GM23248 (cell line): ENCODE measurements at regions not wholly inside any gene's neighbourhood (a gene's known extent, or its start where the extent isn't known, plus 50 kb on each side); places are given as distances from the start of the nearest gene placed in this dataset.

ENCODE experiments used
- DNase-seq: peaks from one replicate; pipeline ENCODE4 v3.0.0-alpha.2; 2015
- H2AFZ ChIP-seq: fragments of 200-600 bp; sonication (generic); 2 replicates; pipeline ENCODE4 v1.6.1; 2016; ENCODE audit warnings: antibody characterized with exemption
- H3F3A ChIP-seq: fragments of 200-600 bp; sonication (generic); 2 replicates; pipeline ENCODE4 v1.6.1; 2016; ENCODE audit warnings: mild to moderate bottlenecking, antibody characterized with exemption, mixed run types; ENCODE audit not compliant: insufficient read depth
- H3K27ac ChIP-seq: fragments of 200-600 bp; sonication (generic); 2 replicates; pipeline ENCODE4 v1.5.1; 2016; ENCODE audit warnings: mild to moderate bottlenecking
- H3K27me3 ChIP-seq: fragments of 200-600 bp; sonication (generic); replicated peaks from 2 replicates; pipeline ENCODE4 v1.6.1; 2016; ENCODE audit warnings: mild to moderate bottlenecking; ENCODE audit not compliant: insufficient read depth
- H3K36me3 ChIP-seq: fragments of 200-600 bp; sonication (generic); 2 replicates; pipeline ENCODE4 v1.6.1; 2016; ENCODE audit warnings: low read depth, mild to moderate bottlenecking
- H3K4me1 ChIP-seq: fragments of 200-600 bp; sonication (generic); 2 replicates; pipeline ENCODE4 v1.6.1; 2016; ENCODE audit warnings: mild to moderate bottlenecking; ENCODE audit not compliant: insufficient read depth
- H3K4me2 ChIP-seq: fragments of 200-600 bp; sonication (generic); one replicate; pipeline ENCODE4 v1.6.1; 2016; ENCODE audit warnings: mild to moderate bottlenecking; ENCODE audit not compliant: unreplicated experiment
- H3K4me3 ChIP-seq: fragments of 200-600 bp; sonication (generic); 2 replicates; pipeline ENCODE4 v1.5.1; 2016; ENCODE audit warnings: mild to moderate bottlenecking
- H3K79me2 ChIP-seq: fragments of 200-600 bp; sonication (generic); 2 replicates; pipeline ENCODE4 v1.6.1; 2016; ENCODE audit warnings: mild to moderate bottlenecking; ENCODE audit not compliant: insufficient read depth
- H3K9ac ChIP-seq: fragments of 200-600 bp; sonication (generic); 2 replicates; pipeline ENCODE4 v1.6.1; 2016; ENCODE audit warnings: mild to moderate bottlenecking
- H3K9me2 ChIP-seq: fragments of 200-600 bp; sonication (generic); 2 replicates; pipeline ENCODE4 v1.6.1; 2016; ENCODE audit warnings: mixed run types, mild to moderate bottlenecking, moderate library complexity; ENCODE audit not compliant: insufficient read depth
- H3K9me3 ChIP-seq: fragments of 200-600 bp; sonication (generic); one replicate; pipeline ENCODE4 v1.6.1; 2017; ENCODE audit warnings: low read depth
- H4K20me1 ChIP-seq: fragments of 200-600 bp; sonication (generic); 2 replicates; pipeline ENCODE4 v1.6.0; 2016; ENCODE audit not compliant: insufficient read depth
- EZH2 ChIP-seq: fragments of 200-600 bp; sonication (generic); IDR thresholded peaks from 2 replicates; pipeline ENCODE4 v1.6.1; 2018; ENCODE audit warnings: antibody characterized with exemption, mild to moderate bottlenecking; ENCODE audit not compliant: insufficient read depth, poor library complexity, severe bottlenecking
- EZH2phosphoT487 ChIP-seq: fragments of 200-600 bp; sonication (generic); IDR thresholded peaks from 2 replicates; pipeline ENCODE4 v1.6.1; 2018; ENCODE audit warnings: antibody characterized with exemption, moderate library complexity, mild to moderate bottlenecking, low read depth; ENCODE audit not compliant: insufficient read depth
- WGBS, 2 experiments: methylation state at CpG; one replicate each; pipeline ENCODE4 v1.1.6; 2015 to 2017; ENCODE audit warnings: low lambda C conversion rate in 2 of 2, low coverage in 1 of 2; ENCODE audit errors: missing lambda C conversion rate in 2 of 2; 5-methylcytosine and 5-hydroxymethylcytosine counted together
- in situ Hi-C: fragments of 300-500 bp; cut with MboI; formaldehyde crosslinking; loops from 2 replicates; pipeline ENCODE4 v1.15.0; 2020

GRCh38 chr17:70677783-70678647 is 508.7 kb downstream of the KCNJ2 start:
- no peaks in the 10 kb centered on the region for H3K9me3 ChIP-seq
- no peak overlapping the region for H3K4me3 ChIP-seq
- 0 out of 2 replicates have a peak, but pooled peaks cover 7% of the 10 kb centered on the region for H3K27me3 ChIP-seq
- in situ Hi-C loops, result no loop called here
- no peaks in the 10 kb centered on the region for H3K36me3 ChIP-seq
- H3K9ac ChIP-seq, result no peak overlapping the region
- H3K4me2 ChIP-seq, result no peak overlapping the region
- TF ChIP-seq EZH2phosphoT487, result no peak
- no peak for TF ChIP-seq EZH2
- no peak overlapping the region for H3K27ac ChIP-seq
- WGBS, 2 experiments, result 46 to 55% methylated on average over 9 of the region's 9 CpGs
- H3F3A ChIP-seq, result no peaks in the 10 kb centered on the region
- DNase-seq, result no peak
- H4K20me1 ChIP-seq, result no peaks in the 10 kb centered on the region
- no peaks in the 10 kb centered on the region for H3K9me2 ChIP-seq
- H3K79me2 ChIP-seq, result no peaks in the 10 kb centered on the region
- H2AFZ ChIP-seq, result no peak overlapping the region
- no peaks in the 10 kb centered on the region for H3K4me1 ChIP-seq

GRCh38 chr17:70678889-70679288 is 509.6 kb downstream of the KCNJ2 start:
- no peak for DNase-seq
- Histone ChIP-seq H3K9me3 (no peaks in the 10 kb centered on the region), H3F3A (no peaks in the 10 kb centered on the region), H3K4me1 (no peaks in the 10 kb centered on the region), H3K27me3 (0 out of 2 replicates have a peak, but pooled peaks cover 7% of the 10 kb centered on the region), H4K20me1 (no peaks in the 10 kb centered on the region), H3K36me3 (no peaks in the 10 kb centered on the region), H3K4me2 (no peak overlapping the region), H3K79me2 (no peaks in the 10 kb centered on the region), H3K4me3 (no peak overlapping the region), H3K27ac (no peak overlapping the region), H3K9ac (no peak overlapping the region), H2AFZ (no peak overlapping the region), H3K9me2 (no peaks in the 10 kb centered on the region)
- TF ChIP-seq EZH2, result no peak
- no peak for TF ChIP-seq EZH2phosphoT487
- in situ Hi-C loops, result no loop called here
- 21 to 34% methylated on average over 3 of the region's 3 CpGs for WGBS, 2 experiments

GRCh38 chr17:70683936-70684335 is 514.6 kb downstream of the KCNJ2 start:
- TF ChIP-seq EZH2phosphoT487 (no peak), EZH2 (no peak)
- no peak overlapping the region for H3K27ac ChIP-seq
- DNase-seq, result no peak
- no peaks in the 10 kb centered on the region for H3K36me3 ChIP-seq
- H4K20me1 ChIP-seq, result no peaks in the 10 kb centered on the region
- no peaks in the 10 kb centered on the region for H3F3A ChIP-seq
- H3K9ac ChIP-seq, result no peak overlapping the region
- no peak overlapping the region for H3K4me2 ChIP-seq
- H3K4me3 ChIP-seq, result no peak overlapping the region
- no peaks in the 10 kb centered on the region for H3K4me1 ChIP-seq
- no peaks in the 10 kb centered on the region for H3K79me2 ChIP-seq
- 0 out of 2 replicates have a peak, but pooled peaks cover 13% of the 10 kb centered on the region for H3K27me3 ChIP-seq
- in situ Hi-C loops, result no loop called here
- no peaks in the 10 kb centered on the region for H3K9me2 ChIP-seq
- H3K9me3 ChIP-seq, result no peaks in the 10 kb centered on the region
- no peak overlapping the region for H2AFZ ChIP-seq
- WGBS, 2 experiments, result 38 to 41% methylated on average over 4 of the region's 4 CpGs

- Histone ChIP-seq H3K79me2 (no peaks in the 10 kb centered on the region), H3K36me3 (no peaks in the 10 kb centered on the region), H3K27me3 (0 out of 2 replicates have a peak, but pooled peaks cover 6% of the 10 kb centered on the region), H2AFZ (no peak overlapping the region), H3K4me3 (no peak overlapping the region), H3K9me3 (no peaks in the 10 kb centered on the region), H4K20me1 (no peaks in the 10 kb centered on the region), H3K9ac (no peak overlapping the region), H3K4me1 (no peaks in the 10 kb centered on the region), H3K4me2 (no peak overlapping the region), H3K27ac (no peak overlapping the region), H3K9me2 (no peaks in the 10 kb centered on the region), H3F3A (no peaks in the 10 kb centered on the region)
- in situ Hi-C loops, result no loop called here
- 0% methylated on average over 1 of the region's 1 CpG for WGBS, 2 experiments
- TF ChIP-seq EZH2phosphoT487 (no peak), EZH2 (no peak)
- DNase-seq, result no peak
Measured at GRCh38 chr17:70687421-70687820, 518.1 kb downstream of the KCNJ2 start.
